ENCODE measurements at regions not wholly inside any gene's neighbourhood (a gene's known extent, or its start where the extent isn't known, plus 50 kb on each side); places are given as distances from the start of the nearest gene placed in this dataset.

DNA sequence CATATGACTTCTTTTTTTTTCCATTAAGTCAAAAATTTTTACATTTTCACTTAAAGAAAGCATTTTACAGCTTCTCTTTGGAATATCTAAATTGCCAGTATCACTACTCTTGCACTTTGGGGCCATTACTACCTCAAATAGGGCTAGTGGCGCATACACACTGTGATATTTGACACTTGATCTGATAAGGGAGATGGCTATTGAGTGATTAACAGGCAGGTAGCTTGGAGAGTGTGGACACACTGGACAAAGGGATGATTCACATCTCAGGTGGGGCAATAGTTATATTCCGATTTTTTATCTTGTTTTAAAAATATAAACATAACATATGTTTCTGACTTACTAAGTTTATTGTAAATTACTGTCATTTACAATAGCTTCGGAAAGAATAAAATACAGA is 2219.9 kb downstream of the LRRC4C start:
- no peak overlapping the region for H3K27ac Mint-ChIP-seq
- H3K36me3 Mint-ChIP-seq: no peaks in the 10 kb centered on the region
- H3K4me1 Mint-ChIP-seq: no peaks in the 10 kb centered on the region
- ATAC-seq (ENCODE audit: low read depth): no peak
- H3K9me3 Mint-ChIP-seq: peaks cover 6% of the 10 kb centered on the region
- no peaks in the 10 kb centered on the region for H3K27me3 Mint-ChIP-seq
- no peak for DNase-seq (ENCODE audit: low spot score in 2 of 2)
- H3K4me3 Mint-ChIP-seq: no peak overlapping the region

DNA sequence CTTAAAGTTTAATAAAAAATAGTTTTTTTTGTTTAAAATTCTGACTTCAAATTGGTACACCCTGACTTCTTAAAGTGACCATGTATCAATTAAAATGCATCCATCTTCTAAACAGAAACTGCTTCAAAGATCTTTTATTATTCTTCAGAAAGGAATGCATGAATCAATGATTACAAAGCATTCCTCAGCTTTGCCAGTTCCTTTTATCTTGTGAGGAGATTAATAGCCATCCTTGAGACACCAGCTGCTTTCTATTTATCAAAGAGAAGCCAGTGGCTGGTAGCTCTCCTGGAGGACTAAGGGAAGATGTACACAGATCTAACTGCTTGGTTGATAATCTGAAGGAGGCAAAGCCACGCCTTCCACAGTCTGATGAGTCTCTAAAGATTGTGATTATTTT is 2222.5 kb downstream of the LRRC4C start:
- Mint-ChIP-seq H3K4me1 (no peaks in the 10 kb centered on the region), H3K27ac (no peak overlapping the region), H3K9me3 (peaks cover 11% of the 10 kb centered on the region), H3K27me3 (no peaks in the 10 kb centered on the region), H3K4me3 (no peak overlapping the region), H3K36me3 (no peaks in the 10 kb centered on the region)
- DNase-seq (ENCODE audit: low spot score in 2 of 2) (no peak), ATAC-seq (ENCODE audit: low read depth) (no peak)

- Mint-ChIP-seq H3K36me3 (no peaks in the 10 kb centered on the region), H3K27ac (no peak overlapping the region), H3K9me3 (peaks cover 13% of the 10 kb centered on the region), H3K4me3 (no peak overlapping the region), H3K27me3 (no peaks in the 10 kb centered on the region), H3K4me1 (no peaks in the 10 kb centered on the region)
- ATAC-seq (ENCODE audit: low read depth) (no peak), DNase-seq (ENCODE audit: low spot score in 2 of 2) (no peak)
These were observed 2237.8 kb downstream of the LRRC4C start for GRCh38 chr11:39221550-39222138.

GRCh38 chr11:39220501-39221230 is 2238.8 kb downstream of the LRRC4C start:
- H3K36me3 Mint-ChIP-seq: no peaks in the 10 kb centered on the region
- no peak for ATAC-seq (ENCODE audit: low read depth)
- no peak for DNase-seq (ENCODE audit: low spot score in 2 of 2)
- no peaks in the 10 kb centered on the region for H3K4me1 Mint-ChIP-seq
- no peaks in the 10 kb centered on the region for H3K27me3 Mint-ChIP-seq
- H3K9me3 Mint-ChIP-seq: peaks cover 15% of the 10 kb centered on the region
- H3K27ac Mint-ChIP-seq: no peak overlapping the region
- no peak overlapping the region for H3K4me3 Mint-ChIP-seq

- Mint-ChIP-seq H3K9me3 (peaks cover 15% of the 10 kb centered on the region), H3K4me1 (no peaks in the 10 kb centered on the region), H3K4me3 (no peak overlapping the region), H3K27ac (no peak overlapping the region), H3K36me3 (no peaks in the 10 kb centered on the region), H3K27me3 (no peaks in the 10 kb centered on the region)
- ATAC-seq (ENCODE audit: low read depth): no peak
- DNase-seq (ENCODE audit: low spot score in 2 of 2): no peak
These were observed 2239.4 kb downstream of the LRRC4C start for GRCh38 chr11:39220069-39220468.

GRCh38 chr11:39209981-39210380 is 2249.5 kb downstream of the LRRC4C start:
- Mint-ChIP-seq H3K4me1 (no peaks in the 10 kb centered on the region), H3K36me3 (no peaks in the 10 kb centered on the region), H3K4me3 (no peak overlapping the region), H3K27ac (no peak overlapping the region), H3K9me3 (peaks cover 3% of the 10 kb centered on the region), H3K27me3 (no peaks in the 10 kb centered on the region)
- ATAC-seq (ENCODE audit: low read depth): no peak
- DNase-seq (ENCODE audit: low spot score in 2 of 2): no peak

GRCh38 chr11:39205236-39205995 is 2254.0 kb downstream of the LRRC4C start:
- Mint-ChIP-seq H3K4me1 (no peaks in the 10 kb centered on the region), H3K36me3 (no peaks in the 10 kb centered on the region), H3K27ac (no peak overlapping the region), H3K9me3 (no peaks in the 10 kb centered on the region), H3K4me3 (no peak overlapping the region), H3K27me3 (no peaks in the 10 kb centered on the region)
- ATAC-seq (ENCODE audit: low read depth): no peak
- no peak for DNase-seq (ENCODE audit: low spot score in 2 of 2)

DNA sequence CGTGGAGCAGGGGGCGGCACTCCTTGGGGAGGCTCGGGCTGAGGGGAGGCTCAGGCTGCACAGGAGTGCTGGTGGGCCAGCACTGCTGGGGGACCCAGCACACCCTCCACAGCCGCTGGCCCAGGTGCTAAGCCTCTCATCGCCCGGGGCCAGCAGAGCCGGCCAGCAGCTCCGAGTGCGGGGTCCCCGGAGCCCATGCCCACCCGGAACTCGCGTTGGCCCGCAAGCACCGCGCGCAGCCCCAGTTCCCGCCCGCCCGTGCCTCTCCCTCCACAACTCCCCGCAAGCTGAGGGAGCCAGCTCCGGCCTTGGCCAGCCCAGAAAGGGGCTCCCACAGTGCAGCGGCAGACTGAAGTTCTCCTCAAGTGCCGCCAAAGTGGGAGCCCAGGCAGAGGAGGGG is 2266.8 kb downstream of the LRRC4C start:
- no peaks in the 10 kb centered on the region for H3K27me3 Mint-ChIP-seq
- no peaks in the 10 kb centered on the region for H3K9me3 Mint-ChIP-seq

GRCh38 chr11:39190751-39191150 is 2268.7 kb downstream of the LRRC4C start:
- H3K4me3 Mint-ChIP-seq: no peak overlapping the region
- no peak for DNase-seq (ENCODE audit: low spot score in 2 of 2)
- ATAC-seq (ENCODE audit: low read depth): no peak
- no peak overlapping the region for H3K27ac Mint-ChIP-seq
- H3K27me3 Mint-ChIP-seq: no peaks in the 10 kb centered on the region
- H3K4me1 Mint-ChIP-seq: no peaks in the 10 kb centered on the region
- peaks cover 4% of the 10 kb centered on the region for H3K9me3 Mint-ChIP-seq
- no peaks in the 10 kb centered on the region for H3K36me3 Mint-ChIP-seq

More for the DNA sequence above, 2266.8 kb downstream of the LRRC4C start:
- no peaks in the 10 kb centered on the region for H3K4me1 Mint-ChIP-seq
- H3K4me3 Mint-ChIP-seq: no peak overlapping the region
- no peak overlapping the region for H3K27ac Mint-ChIP-seq
- no peak for DNase-seq (ENCODE audit: low spot score in 2 of 2)
- no peaks in the 10 kb centered on the region for H3K36me3 Mint-ChIP-seq
- no peak for ATAC-seq (ENCODE audit: low read depth)

DNA sequence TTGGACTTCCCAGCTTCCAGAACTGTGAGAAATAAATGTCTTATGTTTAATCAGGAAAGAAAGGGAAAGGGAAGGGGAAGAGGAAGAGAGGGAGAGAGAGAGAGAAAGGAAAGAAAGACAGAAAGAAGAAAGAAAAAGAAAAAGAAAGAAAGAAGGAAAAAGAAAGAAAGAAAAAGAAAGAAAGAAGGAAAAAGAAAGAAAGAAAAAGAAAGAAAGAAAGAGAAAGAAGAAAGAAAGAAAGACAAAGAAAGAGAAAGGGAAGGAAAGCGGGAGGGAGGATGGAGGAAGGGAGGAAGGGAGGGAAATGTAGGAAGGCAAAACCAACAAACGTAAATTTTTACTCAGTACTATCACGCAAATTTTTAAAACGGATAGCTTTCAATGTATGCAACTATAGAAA is 2281.8 kb downstream of the LRRC4C start:
- peaks cover 8% of the 10 kb centered on the region for H3K9me3 Mint-ChIP-seq
- no peaks in the 10 kb centered on the region for H3K36me3 Mint-ChIP-seq

GRCh38 chr11:39174965-39175364 is 2284.5 kb downstream of the LRRC4C start:
- DNase-seq (ENCODE audit: low spot score in 2 of 2) (no peak), ATAC-seq (ENCODE audit: low read depth) (no peak)
- Mint-ChIP-seq H3K4me1 (no peaks in the 10 kb centered on the region), H3K27me3 (no peaks in the 10 kb centered on the region), H3K4me3 (no peak overlapping the region), H3K9me3 (peaks cover 6% of the 10 kb centered on the region), H3K27ac (no peak overlapping the region), H3K36me3 (no peaks in the 10 kb centered on the region)

More for the DNA sequence above, 2281.8 kb downstream of the LRRC4C start:
- no peaks in the 10 kb centered on the region for H3K4me1 Mint-ChIP-seq
- no peak overlapping the region for H3K27ac Mint-ChIP-seq
- H3K4me3 Mint-ChIP-seq: no peak overlapping the region
- no peak for ATAC-seq (ENCODE audit: low read depth)
- no peaks in the 10 kb centered on the region for H3K27me3 Mint-ChIP-seq
- no peak for DNase-seq (ENCODE audit: low spot score in 2 of 2)

DNA sequence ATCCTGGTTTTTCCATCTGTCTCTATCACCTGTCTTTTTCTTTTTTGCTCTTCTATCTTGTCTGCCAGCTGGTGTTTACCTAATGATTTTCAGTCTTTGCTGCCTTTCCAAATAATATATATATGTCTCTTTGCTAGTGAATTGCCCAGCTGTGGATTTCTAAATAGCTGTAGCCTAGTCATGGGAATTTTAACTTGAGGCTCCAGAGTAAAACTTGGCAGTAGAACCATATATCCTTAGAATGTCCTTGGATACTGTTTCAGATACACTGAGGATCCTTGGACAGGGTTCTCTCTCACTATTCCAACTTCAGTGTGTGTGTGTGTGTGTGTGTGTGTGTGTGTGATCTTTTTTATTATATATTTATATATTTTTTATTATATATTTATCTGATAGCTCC is 2285.3 kb downstream of the LRRC4C start:
- no peak overlapping the region for H3K4me3 Mint-ChIP-seq
- H3K9me3 Mint-ChIP-seq: peaks cover 6% of the 10 kb centered on the region
- ATAC-seq (ENCODE audit: low read depth): no peak
- H3K4me1 Mint-ChIP-seq: no peaks in the 10 kb centered on the region
- DNase-seq (ENCODE audit: low spot score in 2 of 2): no peak
- H3K36me3 Mint-ChIP-seq: no peaks in the 10 kb centered on the region
- H3K27ac Mint-ChIP-seq: no peak overlapping the region
- no peaks in the 10 kb centered on the region for H3K27me3 Mint-ChIP-seq

GRCh38 chr11:39165021-39165420 is 2294.4 kb downstream of the LRRC4C start:
- H3K27me3 Mint-ChIP-seq: no peaks in the 10 kb centered on the region
- DNase-seq (ENCODE audit: low spot score in 2 of 2): no peak
- ATAC-seq (ENCODE audit: low read depth): no peak
- H3K27ac Mint-ChIP-seq: no peak overlapping the region
- H3K9me3 Mint-ChIP-seq: no peaks in the 10 kb centered on the region
- H3K4me3 Mint-ChIP-seq: no peak overlapping the region
- no peaks in the 10 kb centered on the region for H3K36me3 Mint-ChIP-seq
- H3K4me1 Mint-ChIP-seq: no peaks in the 10 kb centered on the region

- Mint-ChIP-seq H3K4me1 (no peaks in the 10 kb centered on the region), H3K36me3 (no peaks in the 10 kb centered on the region), H3K9me3 (peaks cover 2% of the 10 kb centered on the region)
These were observed 2310.2 kb downstream of the LRRC4C start for GRCh38 chr11:39149214-39149613.

More at GRCh38 chr11:39149214-39149613, 2310.2 kb downstream of the LRRC4C start:
- no peak for DNase-seq (ENCODE audit: low spot score in 2 of 2)
- H3K27ac Mint-ChIP-seq: no peak overlapping the region
- no peak for ATAC-seq (ENCODE audit: low read depth)
- no peaks in the 10 kb centered on the region for H3K27me3 Mint-ChIP-seq
- H3K4me3 Mint-ChIP-seq: no peak overlapping the region

All from memory B cell (primary cell).